RPMI7951 (cell line): ENCODE measurements at regions not wholly inside any gene's neighbourhood (a gene's known extent, or its start where the extent isn't known, plus 50 kb on each side); places are given as distances from the start of the nearest gene placed in this dataset.

ENCODE experiments used
- DNase-seq: peaks from one replicate; pipeline ENCODE4 v3.0.0-alpha.2; 2012; ENCODE audit warnings: low read depth

GRCh38 chr18:53817976-53818950 lies 406.2 kb downstream of the MBD2 start:
- DNase-seq: no peak

- DNase-seq: no peak
Observed at GRCh38 chr18:53800171-53800570, 424.3 kb downstream of the MBD2 start.

GRCh38 chr18:53799134-53799533 lies 425.3 kb downstream of the MBD2 start:
- DNase-seq: peak; percentile 32

GRCh38 chr18:53798516-53798915 lies 426.0 kb downstream of the MBD2 start:
- no peak for DNase-seq

- no peak for DNase-seq
Observed at GRCh38 chr18:53797998-53798495, 426.4 kb downstream of the MBD2 start.

- DNase-seq: peak; percentile 69
Observed at GRCh38 chr18:53796040-53796729, 428.3 kb downstream of the MBD2 start.

- no peak for DNase-seq
Observed at GRCh38 chr18:53795610-53796009, 428.9 kb downstream of the MBD2 start.

GRCh38 chr18:53795061-53795460 lies 429.4 kb downstream of the MBD2 start:
- DNase-seq: peak; percentile 4

- no peak for DNase-seq
Observed at GRCh38 chr18:53792762-53793161, 431.7 kb downstream of the MBD2 start.

GRCh38 chr18:53790786-53791185 lies 433.7 kb downstream of the MBD2 start:
- no peak for DNase-seq

- no peak for DNase-seq
Observed at GRCh38 chr18:53789376-53790247, 434.9 kb downstream of the MBD2 start.

- DNase-seq: no peak
Observed at GRCh38 chr18:53785811-53786210, 438.7 kb downstream of the MBD2 start.

- DNase-seq: no peak
Observed at GRCh38 chr18:53784253-53784652, 440.2 kb downstream of the MBD2 start.

GRCh38 chr18:53780666-53781065 lies 443.8 kb downstream of the MBD2 start:
- no peak for DNase-seq

- DNase-seq: no peak
Observed at GRCh38 chr18:53772293-53772692, 452.2 kb downstream of the MBD2 start.

GRCh38 chr18:53771664-53772063 lies 452.8 kb downstream of the MBD2 start:
- DNase-seq: no peak

- no peak for DNase-seq
Observed at GRCh38 chr18:53765211-53765610, 459.3 kb downstream of the MBD2 start.

GRCh38 chr18:53764086-53764485 lies 460.4 kb downstream of the MBD2 start:
- DNase-seq: no peak

GRCh38 chr18:53757328-53757727 lies 467.1 kb downstream of the MBD2 start:
- no peak for DNase-seq

- no peak for DNase-seq
Observed at GRCh38 chr18:53756610-53756972, 467.9 kb downstream of the MBD2 start.

GRCh38 chr18:53755914-53756609 lies 468.4 kb downstream of the MBD2 start:
- DNase-seq: no peak
